ENCODE measurements at regions not wholly inside any gene's neighbourhood (a gene's known extent, or its start where the extent isn't known, plus 50 kb on each side); places are given as distances from the start of the nearest gene placed in this dataset.
"Not testable (repeated sequence)": the region's sequence is repeated elsewhere in the genome, so short reads cannot be mapped to it uniquely, and the experiment has no call there.

GRCh38 chr13:81375709-81376108 is 1034.8 kb upstream of the SPRY2 start:
- Histone ChIP-seq H3K27me3 (ENCODE audit: control insufficient read depth in 3 of 3, insufficient read depth in 3 of 3, low read depth in 1 of 3, low read length in 3 of 3) (no peaks in the 10 kb centered on the region), H3K79me1 (ENCODE audit: low read depth, low read length) (no peaks in the 10 kb centered on the region), H3K4ac (ENCODE audit: low read length) (no peak overlapping the region), H4K91ac (ENCODE audit: low read depth, low read length, poor library complexity) (no peak overlapping the region), H3K18ac (ENCODE audit: low read length) (no peak overlapping the region), H2AK5ac (ENCODE audit: low read depth, low read length) (no peak overlapping the region), H2BK5ac (ENCODE audit: low read length) (no peak overlapping the region), H3K4me3 (ENCODE audit: low read length in 2 of 2) (no peak overlapping the region), H3K4me1 (ENCODE audit: control insufficient read depth in 2 of 2, insufficient read depth in 1 of 2, low read depth in 1 of 2, low read length in 2 of 2) (no peaks in the 10 kb centered on the region), H3K36me3 (replicated peaks in 1 of 2; ENCODE audit: control insufficient read depth in 2 of 2, insufficient read depth in 2 of 2, low read length in 2 of 2) (no peaks in the 10 kb centered on the region), H2BK15ac (ENCODE audit: low read length) (no peak overlapping the region), H3K4me2 (ENCODE audit: insufficient read depth, low read length, poor library complexity, severe bottlenecking) (no peak overlapping the region), H2BK12ac (ENCODE audit: low read length) (no peak overlapping the region), H3K9me3 (replicated peaks in 1 of 2; ENCODE audit: control insufficient read depth in 2 of 2, insufficient read depth in 1 of 2, low read depth in 1 of 2, low read length in 2 of 2) (no peaks in the 10 kb centered on the region), H3K14ac (ENCODE audit: low read length) (no peak overlapping the region), H3K9ac (ENCODE audit: low read depth, low read length, poor library complexity) (no peak overlapping the region), H2AFZ (ENCODE audit: low read length) (no peak overlapping the region), H3K27ac (replicated peaks; ENCODE audit: low read length) (no peak overlapping the region), H2BK120ac (ENCODE audit: low read depth, low read length) (no peak overlapping the region), H3K23ac (ENCODE audit: low read depth, low read length, poor library complexity) (no peak overlapping the region), H4K8ac (ENCODE audit: low read depth, low read length) (no peak overlapping the region)
- no CpG with 5 or more reads among the region's 1 CpG for WGBS, 2 donors (ENCODE audit: extremely low coverage in 2 of 2, insufficient read length in 2 of 2, insufficient replicate concordance in 1 of 2)
- no peak for DNase-seq (ENCODE audit: low spot score)

GRCh38 chr13:81362711-81363110 is 1021.8 kb upstream of the SPRY2 start:
- not testable (repeated sequence) for H3K79me1 ChIP-seq (ENCODE audit: low read depth, low read length); H4K8ac ChIP-seq (ENCODE audit: low read depth, low read length); H3K27me3 ChIP-seq (ENCODE audit: control insufficient read depth in 3 of 3, insufficient read depth in 3 of 3, low read depth in 1 of 3, low read length in 3 of 3); H2AK5ac ChIP-seq (ENCODE audit: low read depth, low read length); DNase-seq (ENCODE audit: low spot score); H3K23ac ChIP-seq (ENCODE audit: low read depth, low read length, poor library complexity); H3K18ac ChIP-seq (ENCODE audit: low read length); H3K36me3 ChIP-seq (replicated peaks in 1 of 2; ENCODE audit: control insufficient read depth in 2 of 2, insufficient read depth in 2 of 2, low read length in 2 of 2); H3K14ac ChIP-seq (ENCODE audit: low read length); H2BK5ac ChIP-seq (ENCODE audit: low read length); H3K9me3 ChIP-seq (replicated peaks in 1 of 2; ENCODE audit: control insufficient read depth in 2 of 2, insufficient read depth in 1 of 2, low read depth in 1 of 2, low read length in 2 of 2); H2BK15ac ChIP-seq (ENCODE audit: low read length); H2BK120ac ChIP-seq (ENCODE audit: low read depth, low read length); H2AFZ ChIP-seq (ENCODE audit: low read length); H3K9ac ChIP-seq (ENCODE audit: low read depth, low read length, poor library complexity); H2BK12ac ChIP-seq (ENCODE audit: low read length); H3K27ac ChIP-seq (replicated peaks; ENCODE audit: low read length); H3K4me2 ChIP-seq (ENCODE audit: insufficient read depth, low read length, poor library complexity, severe bottlenecking); H3K4me1 ChIP-seq (ENCODE audit: control insufficient read depth in 2 of 2, insufficient read depth in 1 of 2, low read depth in 1 of 2, low read length in 2 of 2); H3K4ac ChIP-seq (ENCODE audit: low read length); H4K91ac ChIP-seq (ENCODE audit: low read depth, low read length, poor library complexity); H3K4me3 ChIP-seq (ENCODE audit: low read length in 2 of 2)
- no CpG with 5 or more reads among the region's 2 CpGs for WGBS, 2 donors (ENCODE audit: extremely low coverage in 2 of 2, insufficient read length in 2 of 2, insufficient replicate concordance in 1 of 2)

GRCh38 chr13:81350056-81350455 is 1009.1 kb upstream of the SPRY2 start:
- H2BK15ac ChIP-seq (ENCODE audit: low read length), result no peak overlapping the region
- no peak overlapping the region for H3K18ac ChIP-seq (ENCODE audit: low read length)
- no peak overlapping the region for H3K9ac ChIP-seq (ENCODE audit: low read depth, low read length, poor library complexity)
- no peak overlapping the region for H4K91ac ChIP-seq (ENCODE audit: low read depth, low read length, poor library complexity)
- H4K8ac ChIP-seq (ENCODE audit: low read depth, low read length), result no peak overlapping the region
- no peaks in the 10 kb centered on the region for H3K79me1 ChIP-seq (ENCODE audit: low read depth, low read length)
- no peak overlapping the region for H3K27ac ChIP-seq (replicated peaks; ENCODE audit: low read length)
- H3K14ac ChIP-seq (ENCODE audit: low read length), result no peak overlapping the region
- H3K23ac ChIP-seq (ENCODE audit: low read depth, low read length, poor library complexity), result no peak overlapping the region
- no peaks in the 10 kb centered on the region for H3K27me3 ChIP-seq (ENCODE audit: control insufficient read depth in 3 of 3, insufficient read depth in 3 of 3, low read depth in 1 of 3, low read length in 3 of 3)
- no peaks in the 10 kb centered on the region for H3K9me3 ChIP-seq (replicated peaks in 1 of 2; ENCODE audit: control insufficient read depth in 2 of 2, insufficient read depth in 1 of 2, low read depth in 1 of 2, low read length in 2 of 2)
- H2AFZ ChIP-seq (ENCODE audit: low read length), result no peak overlapping the region
- H2BK12ac ChIP-seq (ENCODE audit: low read length), result no peak overlapping the region
- H2AK5ac ChIP-seq (ENCODE audit: low read depth, low read length), result no peak overlapping the region
- no peak overlapping the region for H2BK120ac ChIP-seq (ENCODE audit: low read depth, low read length)
- WGBS, 2 donors (ENCODE audit: extremely low coverage in 2 of 2, insufficient read length in 2 of 2, insufficient replicate concordance in 1 of 2), result no CpG with 5 or more reads among the region's 1 CpG
- H3K4ac ChIP-seq (ENCODE audit: low read length), result no peak overlapping the region
- no peaks in the 10 kb centered on the region for H3K36me3 ChIP-seq (replicated peaks in 1 of 2; ENCODE audit: control insufficient read depth in 2 of 2, insufficient read depth in 2 of 2, low read length in 2 of 2)
- H3K4me3 ChIP-seq (ENCODE audit: low read length in 2 of 2), result no peak overlapping the region
- no peaks in the 10 kb centered on the region for H3K4me1 ChIP-seq (ENCODE audit: control insufficient read depth in 2 of 2, insufficient read depth in 1 of 2, low read depth in 1 of 2, low read length in 2 of 2)
- H3K4me2 ChIP-seq (ENCODE audit: insufficient read depth, low read length, poor library complexity, severe bottlenecking), result no peak overlapping the region
- no peak for DNase-seq (ENCODE audit: low spot score)
- no peak overlapping the region for H2BK5ac ChIP-seq (ENCODE audit: low read length)

GRCh38 chr13:81340118-81341069 is 999.5 kb upstream of the SPRY2 start:
- H4K91ac ChIP-seq (ENCODE audit: low read depth, low read length, poor library complexity); H3K27me3 ChIP-seq (ENCODE audit: control insufficient read depth in 3 of 3, insufficient read depth in 3 of 3, low read depth in 1 of 3, low read length in 3 of 3); H2AK5ac ChIP-seq (ENCODE audit: low read depth, low read length); H3K9ac ChIP-seq (ENCODE audit: low read depth, low read length, poor library complexity); H3K18ac ChIP-seq (ENCODE audit: low read length); H2AFZ ChIP-seq (ENCODE audit: low read length); H2BK5ac ChIP-seq (ENCODE audit: low read length); H3K4ac ChIP-seq (ENCODE audit: low read length); H2BK12ac ChIP-seq (ENCODE audit: low read length); H3K14ac ChIP-seq (ENCODE audit: low read length); H2BK15ac ChIP-seq (ENCODE audit: low read length); H3K23ac ChIP-seq (ENCODE audit: low read depth, low read length, poor library complexity); H3K27ac ChIP-seq (replicated peaks; ENCODE audit: low read length); H3K4me3 ChIP-seq (ENCODE audit: low read length in 2 of 2); H3K4me1 ChIP-seq (ENCODE audit: control insufficient read depth in 2 of 2, insufficient read depth in 1 of 2, low read depth in 1 of 2, low read length in 2 of 2); H3K9me3 ChIP-seq (replicated peaks in 1 of 2; ENCODE audit: control insufficient read depth in 2 of 2, insufficient read depth in 1 of 2, low read depth in 1 of 2, low read length in 2 of 2); H4K8ac ChIP-seq (ENCODE audit: low read depth, low read length); H3K79me1 ChIP-seq (ENCODE audit: low read depth, low read length); DNase-seq (ENCODE audit: low spot score); H2BK120ac ChIP-seq (ENCODE audit: low read depth, low read length); H3K4me2 ChIP-seq (ENCODE audit: insufficient read depth, low read length, poor library complexity, severe bottlenecking); H3K36me3 ChIP-seq (replicated peaks in 1 of 2; ENCODE audit: control insufficient read depth in 2 of 2, insufficient read depth in 2 of 2, low read length in 2 of 2): not testable (repeated sequence)
- WGBS, 2 donors (ENCODE audit: extremely low coverage in 2 of 2, insufficient read length in 2 of 2, insufficient replicate concordance in 1 of 2), result no CpG with 5 or more reads among the region's 36 CpGs

Data from neuronal stem cell (in vitro differentiated cells).